ENCODE measurements at regions not wholly inside any gene's neighbourhood (a gene's known extent, or its start where the extent isn't known, plus 50 kb on each side); places are given as distances from the start of the nearest gene placed in this dataset.

DNA sequence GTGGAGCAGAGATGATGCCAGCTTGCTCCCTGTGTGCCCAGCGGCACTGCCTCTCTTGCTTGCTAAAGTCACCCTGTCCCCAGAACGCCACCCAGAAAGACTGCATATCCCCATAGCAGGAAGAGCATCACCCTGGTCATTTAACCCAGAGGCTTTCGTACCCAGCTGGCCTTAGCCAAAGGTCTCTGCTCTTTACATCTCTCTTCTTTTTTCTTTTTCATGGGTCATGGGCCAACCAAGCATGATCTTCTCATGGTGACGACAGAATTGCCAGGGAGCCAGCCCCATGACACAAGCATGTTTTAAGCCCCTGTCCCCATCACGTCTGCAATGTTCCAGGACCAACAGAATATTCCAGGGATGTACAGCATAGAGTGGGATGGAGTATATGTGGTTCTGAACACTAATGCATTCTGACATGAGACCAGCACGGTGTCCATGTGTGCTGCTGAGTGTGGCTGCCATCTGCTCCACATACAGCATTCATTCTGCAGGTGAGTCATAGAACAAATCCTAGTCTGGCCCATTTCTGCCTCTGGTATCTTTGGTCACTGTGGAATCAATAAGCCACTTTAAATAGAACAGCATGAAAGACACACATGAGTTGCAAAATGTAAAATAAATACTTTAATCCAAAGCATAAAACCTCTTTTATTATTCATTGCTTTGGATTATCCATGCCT, 203.0 kb downstream of the MED10 start:
- no peak for TF ChIP-seq CTCF (IDR thresholded peaks at IDR 0.05; ENCODE audit: low read depth, low read length)
- DNase-seq (ENCODE audit: low read depth, low spot score) = no peak
- no peak overlapping the region for H3K4me3 ChIP-seq (ENCODE audit: low read depth, low read length)
- in situ Hi-C loops (cut with HindIII; ENCODE audit: low sequenced_read_pairs) = no loop called here

GRCh38 chr5:6169660-6170059, 208.7 kb downstream of the MED10 start:
- no peak for TF ChIP-seq CTCF (IDR thresholded peaks at IDR 0.05; ENCODE audit: low read depth, low read length)
- in situ Hi-C loops (cut with HindIII; ENCODE audit: low sequenced_read_pairs) = no loop called here
- DNase-seq (ENCODE audit: low read depth, low spot score) = no peak
- H3K4me3 ChIP-seq (ENCODE audit: low read depth, low read length) = no peak overlapping the region

- no peak overlapping the region for H3K4me3 ChIP-seq (ENCODE audit: low read depth, low read length)
- DNase-seq (ENCODE audit: low read depth, low spot score) = no peak
- in situ Hi-C loops (cut with HindIII; ENCODE audit: low sequenced_read_pairs) = no loop called here
- TF ChIP-seq CTCF (IDR thresholded peaks at IDR 0.05; ENCODE audit: low read depth, low read length) = no peak
These were observed 211.5 kb downstream of the MED10 start for GRCh38 chr5:6166698-6167394.

DNA sequence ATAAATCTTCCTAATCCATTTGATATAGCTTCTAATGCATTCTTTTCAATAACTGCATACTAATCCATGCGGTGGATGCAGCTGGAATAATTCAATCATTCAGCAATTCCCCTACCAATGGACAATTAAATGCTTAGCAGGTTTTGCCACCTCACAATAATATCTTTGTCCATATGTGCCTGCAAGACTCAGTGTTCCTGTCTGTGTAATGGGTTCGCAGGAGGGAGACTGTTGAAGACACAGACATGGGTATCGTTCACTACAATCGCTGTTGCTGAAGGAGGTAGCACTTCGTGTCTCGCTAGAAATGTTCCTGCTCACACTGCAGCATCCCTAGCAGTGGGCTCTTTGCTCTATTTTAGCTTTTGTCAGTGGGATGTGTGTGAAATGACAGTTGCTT, 214.4 kb downstream of the MED10 start:
- no peak overlapping the region for H3K4me3 ChIP-seq (ENCODE audit: low read depth, low read length)
- no peak for TF ChIP-seq CTCF (IDR thresholded peaks at IDR 0.05; ENCODE audit: low read depth, low read length)
- in situ Hi-C loops (cut with HindIII; ENCODE audit: low sequenced_read_pairs) = no loop called here
- no peak for DNase-seq (ENCODE audit: low read depth, low spot score)

- in situ Hi-C loops (cut with HindIII; ENCODE audit: low sequenced_read_pairs) = no loop called here
- TF ChIP-seq CTCF (IDR thresholded peaks at IDR 0.05; ENCODE audit: low read depth, low read length) = no peak
- DNase-seq (ENCODE audit: low read depth, low spot score) = no peak
- no peak overlapping the region for H3K4me3 ChIP-seq (ENCODE audit: low read depth, low read length)
These were observed 216.2 kb downstream of the MED10 start for GRCh38 chr5:6162175-6162574.

DNA sequence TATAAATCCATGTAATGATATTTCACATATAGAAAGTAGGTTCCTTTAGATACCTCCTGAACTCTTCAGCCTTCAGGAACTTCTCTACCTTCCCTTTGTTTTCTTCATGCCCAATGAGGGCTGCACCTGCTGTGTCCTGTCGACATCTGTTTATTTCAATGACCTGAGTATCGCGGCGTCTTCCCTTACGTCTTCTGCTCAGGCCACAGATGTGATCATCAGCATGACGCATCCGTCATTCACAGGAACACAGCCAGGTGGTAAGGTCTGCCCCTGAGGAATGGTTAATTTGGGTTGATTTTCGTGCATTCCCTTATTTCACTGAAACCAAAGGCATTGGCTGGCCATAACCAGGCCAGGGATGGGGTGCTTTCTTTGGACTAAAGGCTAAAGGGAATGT, 217.1 kb downstream of the MED10 start:
- TF ChIP-seq CTCF (IDR thresholded peaks at IDR 0.05; ENCODE audit: low read depth, low read length) = no peak
- H3K4me3 ChIP-seq (ENCODE audit: low read depth, low read length) = no peak overlapping the region
- in situ Hi-C loops (cut with HindIII; ENCODE audit: low sequenced_read_pairs) = no loop called here
- no peak for DNase-seq (ENCODE audit: low read depth, low spot score)

All from astrocyte of the spinal cord (primary cell).